ENCODE measurements at regions not wholly inside any gene's neighbourhood (a gene's known extent, or its start where the extent isn't known, plus 50 kb on each side); places are given as distances from the start of the nearest gene placed in this dataset.

- no peak for TF ChIP-seq POLR2A (IDR thresholded peaks at IDR 0.05)
- no peak for TF ChIP-seq POLR2AphosphoS5 (IDR thresholded peaks at IDR 0.05)
Observed at GRCh38 chr12:66822961-66823360, 144.1 kb upstream of the GRIP1 start.
